ENCODE measurements at regions not wholly inside any gene's neighbourhood (a gene's known extent, or its start where the extent isn't known, plus 50 kb on each side); places are given as distances from the start of the nearest gene placed in this dataset.

GRCh38 chr10:131760416-131761166, 140.2 kb upstream of the PPP2R2D start:
- intact Hi-C loops (cut with DNase I, micrococcal nuclease), result no loop called here
- ATAC-seq (no peak), DNase-seq (no peak)

GRCh38 chr10:131762789-131763696, 137.8 kb upstream of the PPP2R2D start:
- ATAC-seq (no peak), DNase-seq (no peak)
- intact Hi-C loops (cut with DNase I, micrococcal nuclease), result no loop called here

GRCh38 chr10:131764929-131765328, 135.9 kb upstream of the PPP2R2D start:
- intact Hi-C loops (cut with DNase I, micrococcal nuclease), result no loop called here
- ATAC-seq (no peak), DNase-seq (no peak)

- ATAC-seq (no peak), DNase-seq (no peak)
- intact Hi-C loops (cut with DNase I, micrococcal nuclease), result no loop called here
Observed at GRCh38 chr10:131766096-131766495, 134.7 kb upstream of the PPP2R2D start.

GRCh38 chr10:131767716-131768115, 133.1 kb upstream of the PPP2R2D start:
- DNase-seq (no peak), ATAC-seq (no peak)
- intact Hi-C loops (cut with DNase I, micrococcal nuclease), result no loop called here

- intact Hi-C loops (cut with DNase I, micrococcal nuclease), result no loop called here
- ATAC-seq (no peak), DNase-seq (no peak)
Observed at GRCh38 chr10:131769571-131770410, 131.0 kb upstream of the PPP2R2D start.

- DNase-seq (no peak), ATAC-seq (no peak)
- intact Hi-C loops (cut with DNase I, micrococcal nuclease), result no loop called here
Observed at GRCh38 chr10:131770946-131771633, 129.7 kb upstream of the PPP2R2D start.

GRCh38 chr10:131771634-131772358, 129.0 kb upstream of the PPP2R2D start:
- DNase-seq, result no peak
- intact Hi-C loops (cut with DNase I, micrococcal nuclease), result no loop called here
- no peak for ATAC-seq

GRCh38 chr10:131772441-131772840, 128.4 kb upstream of the PPP2R2D start:
- DNase-seq, result no peak
- ATAC-seq, result no peak
- intact Hi-C loops (cut with DNase I, micrococcal nuclease), result no loop called here

- no peak for ATAC-seq
- intact Hi-C loops (cut with DNase I, micrococcal nuclease), result no loop called here
- DNase-seq, result peak in 1 of 2 donors; percentile 16
Observed at GRCh38 chr10:131773370-131774343, 127.2 kb upstream of the PPP2R2D start.

GRCh38 chr10:131774681-131775085, 126.1 kb upstream of the PPP2R2D start:
- intact Hi-C loops (cut with DNase I, micrococcal nuclease), result no loop called here
- DNase-seq (no peak), ATAC-seq (no peak)

GRCh38 chr10:131775433-131775832, 125.4 kb upstream of the PPP2R2D start:
- intact Hi-C loops (cut with DNase I, micrococcal nuclease), result no loop called here
- DNase-seq, result peak in 1 of 2 donors; percentile 12
- ATAC-seq, result no peak

GRCh38 chr10:131775833-131776232, 125.0 kb upstream of the PPP2R2D start:
- DNase-seq, result peak in 1 of 2 donors; percentile 8
- ATAC-seq, result no peak
- intact Hi-C loops (cut with DNase I, micrococcal nuclease), result no loop called here

- DNase-seq (peak in 1 of 2 donors; percentile 5), ATAC-seq (no peak)
- intact Hi-C loops (cut with DNase I, micrococcal nuclease), result no loop called here
Observed at GRCh38 chr10:131776496-131776895, 124.3 kb upstream of the PPP2R2D start.

- ATAC-seq (no peak), DNase-seq (no peak)
- intact Hi-C loops (cut with DNase I, micrococcal nuclease), result no loop called here
Observed at GRCh38 chr10:131777162-131777561, 123.6 kb upstream of the PPP2R2D start.

- ATAC-seq, result no peak
- no peak for DNase-seq
- intact Hi-C loops (cut with DNase I, micrococcal nuclease), result no loop called here
Observed at GRCh38 chr10:131777921-131778320, 122.9 kb upstream of the PPP2R2D start.

GRCh38 chr10:131778385-131778784, 122.4 kb upstream of the PPP2R2D start:
- intact Hi-C loops (cut with DNase I, micrococcal nuclease), result no loop called here
- DNase-seq (no peak), ATAC-seq (no peak)
